Natural killer cell (primary cell): ENCODE measurements at regions not wholly inside any gene's neighbourhood (a gene's known extent, or its start where the extent isn't known, plus 50 kb on each side); places are given as distances from the start of the nearest gene placed in this dataset.

Experiments used
- ATAC-seq, 3 donors: fragments of 150-1000 bp in 2 of 3; fragments of 200-7000 bp in 1 of 3; cut with Tn5 transposase; 1 replicate in 1 of 3; 2 replicates in 2 of 3; pipeline ENCODE4 v1.10.0; 2021; ENCODE audit warnings: mild to moderate bottlenecking in 2 of 3, moderate library complexity in 2 of 3
- DNase-seq, 2 donors: peaks; one replicate each; pipeline versions ENCODE4 v3.0.0 to v3.0.0-alpha.2; 2013 to 2021; ENCODE audit warnings: mixed read lengths in 1 of 2
- H3K27ac ChIP-seq: one replicate; pipeline ENCODE4 v1.5.1; 2013; ENCODE audit warnings: mild to moderate bottlenecking, low read length
- H3K27me3 ChIP-seq: one replicate; pipeline ENCODE4 v1.6.1; 2013; ENCODE audit warnings: low read length; ENCODE audit not compliant: control insufficient read depth, insufficient read depth
- H3K36me3 ChIP-seq: one replicate; pipeline ENCODE4 v1.6.1; 2013; ENCODE audit warnings: low read length; ENCODE audit not compliant: control insufficient read depth, insufficient read depth
- H3K4me1 ChIP-seq: one replicate; pipeline ENCODE4 v1.6.1; 2013; ENCODE audit warnings: low read length; ENCODE audit not compliant: control insufficient read depth, insufficient read depth
- H3K4me3 ChIP-seq: one replicate; pipeline ENCODE4 v1.5.1; 2013; ENCODE audit warnings: low read length
- H3K9me3 ChIP-seq: one replicate; pipeline ENCODE4 v1.6.1; 2013; ENCODE audit warnings: low read length; ENCODE audit not compliant: control insufficient read depth, insufficient read depth
- H3K27ac Mint-ChIP-seq, 2 donors: one replicate each; pipeline ENCODE4 v1.8.0; 2022; ENCODE audit warnings: mild to moderate bottlenecking in 2 of 2, mixed read lengths in 2 of 2, moderate library complexity in 1 of 2
- H3K27me3 Mint-ChIP-seq, 2 donors: one replicate each; pipeline ENCODE4 v1.8.0; 2022; ENCODE audit warnings: low read depth in 2 of 2, mixed read lengths in 2 of 2
- H3K36me3 Mint-ChIP-seq: one replicate; pipeline ENCODE4 v1.8.0; 2022; ENCODE audit warnings: mixed read lengths
- H3K4me1 Mint-ChIP-seq, 2 donors: one replicate each; pipeline ENCODE4 v1.8.0; 2022; ENCODE audit warnings: mixed read lengths in 2 of 2
- H3K4me3 Mint-ChIP-seq: one replicate; pipeline ENCODE4 v1.8.0; 2022; ENCODE audit warnings: mild to moderate bottlenecking, moderate library complexity, mixed read lengths
- H3K9me3 Mint-ChIP-seq, 2 donors: one replicate each; pipeline ENCODE4 v1.8.0; 2022; ENCODE audit warnings: mixed read lengths in 2 of 2
- WGBS: methylation state at CpG from one replicate; pipeline ENCODE4 v1.1.7; 2013; ENCODE audit warnings: missing lambda C conversion rate; ENCODE audit not compliant: insufficient coverage; 5-methylcytosine and 5-hydroxymethylcytosine counted together
- intact Hi-C: fragments of 100-400 bp; cut with micrococcal nuclease; formaldehyde crosslinking; loops from one replicate; pipeline ENCODE4 v1.14.2; 2022
- TF ChIP-seq, protein P1 (sequence below): fragments of 200-600 bp; IDR thresholded peaks from one replicate; pipeline ENCODE4 v1.8.0; 2022; ENCODE audit warnings: antibody characterized with exemption

DNA sequence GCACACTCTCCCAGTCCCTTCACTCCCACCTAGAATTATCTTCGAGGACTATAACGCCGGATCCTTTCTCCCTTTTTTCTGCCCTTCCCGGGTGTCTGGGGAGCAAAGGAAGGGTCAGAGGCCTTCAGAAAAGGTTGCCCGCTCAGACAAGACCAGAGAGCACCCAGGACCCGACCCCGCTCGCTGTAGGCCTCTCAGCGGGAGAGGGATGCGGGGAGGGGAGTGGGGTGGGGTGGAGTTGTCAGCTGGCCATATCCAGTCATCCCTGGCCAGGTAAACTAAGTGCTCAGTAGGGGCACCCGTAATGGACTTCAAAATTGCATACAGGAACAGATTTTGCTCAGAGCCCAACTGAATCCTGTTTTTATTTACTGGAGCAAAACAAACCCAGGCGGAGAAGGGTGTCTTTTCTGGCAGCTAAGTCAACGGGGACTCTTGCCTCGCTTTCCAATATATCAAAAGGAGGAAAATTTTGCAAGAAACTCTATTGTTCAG is 65.0 kb downstream of the NOL4 start:
- Histone ChIP-seq H3K27ac (no peak overlapping the region), H3K9me3 (no peaks in the 10 kb centered on the region), H3K36me3 (no peaks in the 10 kb centered on the region), H3K4me3 (no peak overlapping the region), H3K27me3 (peaks cover 3% of the 10 kb centered on the region), H3K4me1 (no peaks in the 10 kb centered on the region)
- H3K9me3 Mint-ChIP-seq = peaks cover 16 to 19% of the 10 kb centered on the region in 2 donors
- TF ChIP-seq, protein P1, sequence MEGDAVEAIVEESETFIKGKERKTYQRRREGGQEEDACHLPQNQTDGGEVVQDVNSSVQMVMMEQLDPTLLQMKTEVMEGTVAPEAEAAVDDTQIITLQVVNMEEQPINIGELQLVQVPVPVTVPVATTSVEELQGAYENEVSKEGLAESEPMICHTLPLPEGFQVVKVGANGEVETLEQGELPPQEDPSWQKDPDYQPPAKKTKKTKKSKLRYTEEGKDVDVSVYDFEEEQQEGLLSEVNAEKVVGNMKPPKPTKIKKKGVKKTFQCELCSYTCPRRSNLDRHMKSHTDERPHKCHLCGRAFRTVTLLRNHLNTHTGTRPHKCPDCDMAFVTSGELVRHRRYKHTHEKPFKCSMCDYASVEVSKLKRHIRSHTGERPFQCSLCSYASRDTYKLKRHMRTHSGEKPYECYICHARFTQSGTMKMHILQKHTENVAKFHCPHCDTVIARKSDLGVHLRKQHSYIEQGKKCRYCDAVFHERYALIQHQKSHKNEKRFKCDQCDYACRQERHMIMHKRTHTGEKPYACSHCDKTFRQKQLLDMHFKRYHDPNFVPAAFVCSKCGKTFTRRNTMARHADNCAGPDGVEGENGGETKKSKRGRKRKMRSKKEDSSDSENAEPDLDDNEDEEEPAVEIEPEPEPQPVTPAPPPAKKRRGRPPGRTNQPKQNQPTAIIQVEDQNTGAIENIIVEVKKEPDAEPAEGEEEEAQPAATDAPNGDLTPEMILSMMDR = no peak
- no peaks in the 10 kb centered on the region for H3K4me1 Mint-ChIP-seq
- DNase-seq (no peak), ATAC-seq (no peak)
- H3K27me3 Mint-ChIP-seq = peaks cover 11 to 15% of the 10 kb centered on the region in 2 donors
- WGBS = 58% methylated on average over 14 of the region's 14 CpGs
- no peaks in the 10 kb centered on the region for H3K36me3 Mint-ChIP-seq
- H3K27ac Mint-ChIP-seq = no peak overlapping the region
- intact Hi-C loops = no loop called here
- no peak overlapping the region for H3K4me3 Mint-ChIP-seq

DNA sequence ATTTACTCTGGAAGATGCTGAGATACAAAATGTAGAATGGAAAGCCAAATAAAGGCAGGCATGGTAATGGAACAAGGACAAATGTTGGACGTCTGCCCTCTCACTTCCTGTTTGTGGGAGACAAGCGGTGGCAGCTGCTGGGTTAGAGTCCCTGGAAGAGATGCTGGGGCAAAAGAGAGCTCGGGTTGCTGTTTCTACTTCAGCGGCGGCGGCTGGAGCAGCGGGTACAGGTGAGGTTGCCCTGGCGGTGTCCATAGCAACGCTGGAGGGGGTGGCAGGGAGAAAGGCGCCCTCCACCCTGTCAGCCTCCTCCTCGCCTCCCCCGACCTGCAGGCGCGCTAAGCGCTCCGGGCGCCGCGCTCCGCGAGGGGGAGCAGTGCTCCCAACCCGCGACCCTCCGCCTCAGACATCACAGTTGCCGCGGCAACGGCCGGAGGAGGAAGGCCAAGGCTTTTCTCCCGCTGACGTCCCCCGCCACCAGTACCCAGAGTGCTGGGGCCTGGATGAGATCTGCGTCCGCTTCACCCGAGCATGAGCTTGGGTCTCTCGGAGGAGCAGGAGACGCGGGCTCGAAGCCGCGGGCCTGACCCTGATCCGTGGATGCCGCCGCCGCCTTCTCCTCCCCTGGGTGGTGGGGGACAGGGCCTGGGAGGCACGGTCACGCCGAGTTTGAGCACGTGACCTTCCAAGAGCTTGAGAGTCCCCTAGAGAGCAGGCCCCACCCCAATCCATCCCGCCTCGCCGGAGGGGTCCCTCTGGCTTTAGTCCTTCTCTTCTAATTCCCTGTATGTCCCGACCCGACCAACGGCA is 65.6 kb downstream of the NOL4 start:
- Mint-ChIP-seq H3K9me3 (peaks cover 16 to 20% of the 10 kb centered on the region in 2 donors), H3K4me3 (no peak overlapping the region), H3K27me3 (peaks cover 11 to 15% of the 10 kb centered on the region in 2 donors), H3K27ac (no peak overlapping the region), H3K4me1 (no peaks in the 10 kb centered on the region), H3K36me3 (no peaks in the 10 kb centered on the region)
- H3K27me3 ChIP-seq = peaks cover 3% of the 10 kb centered on the region
- intact Hi-C loops = no loop called here
- no peaks in the 10 kb centered on the region for H3K9me3 ChIP-seq
- TF ChIP-seq, protein P1 = no peak
- H3K36me3 ChIP-seq = no peaks in the 10 kb centered on the region
- no peak overlapping the region for H3K27ac ChIP-seq
- 7% methylated on average over 54 of the region's 54 CpGs for WGBS
- H3K4me3 ChIP-seq = no peak overlapping the region
- no peak for ATAC-seq
- H3K4me1 ChIP-seq = no peaks in the 10 kb centered on the region
- DNase-seq = no peak

DNA sequence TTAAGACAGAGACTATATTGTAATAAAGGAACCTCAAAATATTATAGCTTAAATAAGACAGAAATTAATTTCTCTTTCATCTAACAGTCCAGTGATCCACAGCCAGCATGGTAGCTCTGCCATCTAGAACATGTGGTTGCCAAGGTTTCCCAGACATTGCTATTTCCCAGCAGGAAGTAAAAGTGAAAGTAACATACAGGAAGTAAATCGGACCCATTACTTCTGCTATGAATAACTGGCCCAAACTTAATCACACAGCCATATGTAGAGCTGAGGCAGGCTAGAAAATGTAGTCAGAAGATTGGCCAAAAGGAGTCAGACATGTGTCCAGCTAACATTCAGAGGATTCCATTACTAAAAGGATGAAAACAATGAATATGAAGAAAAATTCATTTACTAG is 71.0 kb downstream of the NOL4 start:
- Mint-ChIP-seq H3K4me3 (no peak overlapping the region), H3K27ac (no peak overlapping the region), H3K27me3 (peaks cover 5 to 9% of the 10 kb centered on the region in 2 donors), H3K4me1 (no peaks in the 10 kb centered on the region), H3K36me3 (no peaks in the 10 kb centered on the region), H3K9me3 (peaks cover 13 to 15% of the 10 kb centered on the region in 2 donors)
- WGBS = no CpG with 5 or more reads among the region's 1 CpG
- Histone ChIP-seq H3K27me3 (peaks cover 3% of the 10 kb centered on the region), H3K9me3 (no peaks in the 10 kb centered on the region), H3K27ac (no peak overlapping the region), H3K4me3 (no peak overlapping the region), H3K36me3 (no peaks in the 10 kb centered on the region), H3K4me1 (no peaks in the 10 kb centered on the region)
- ATAC-seq (no peak), DNase-seq (no peak)
- intact Hi-C loops = no loop called here
- TF ChIP-seq, protein P1 = no peak

DNA sequence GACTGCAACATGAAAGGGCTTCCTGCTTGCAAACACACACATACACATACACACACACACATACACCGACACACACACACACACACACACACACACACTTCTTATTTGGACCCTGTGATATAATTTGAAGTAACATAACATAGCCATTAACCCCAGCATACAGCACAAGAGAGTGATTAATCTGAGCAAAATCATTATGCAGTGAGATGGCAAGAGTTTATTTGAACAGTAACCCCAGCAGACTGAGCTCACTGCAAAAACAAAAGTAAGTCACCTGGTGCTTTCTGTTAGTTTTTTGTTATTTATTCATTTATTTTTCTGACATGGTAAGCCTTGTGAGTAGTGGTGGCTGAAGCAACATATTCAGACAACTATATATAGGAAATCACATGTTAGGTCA is 93.7 kb downstream of the NOL4 start:
- H3K4me3 Mint-ChIP-seq = no peak overlapping the region
- H3K4me3 ChIP-seq = no peak overlapping the region
- intact Hi-C loops = no loop called here
- 86% methylated on average over 1 of the region's 1 CpG for WGBS
- peaks cover 3 to 5% of the 10 kb centered on the region in 2 donors for H3K9me3 Mint-ChIP-seq
- no peaks in the 10 kb centered on the region for H3K36me3 Mint-ChIP-seq
- no peaks in the 10 kb centered on the region for H3K4me1 Mint-ChIP-seq
- H3K4me1 ChIP-seq = no peaks in the 10 kb centered on the region
- DNase-seq (no peak), ATAC-seq (no peak)
- no peaks in the 10 kb centered on the region for H3K36me3 ChIP-seq
- no peaks in the 10 kb centered on the region for H3K27me3 Mint-ChIP-seq
- H3K27me3 ChIP-seq = no peaks in the 10 kb centered on the region
- TF ChIP-seq, protein P1 = no peak
- no peak overlapping the region for H3K27ac ChIP-seq
- no peaks in the 10 kb centered on the region for H3K9me3 ChIP-seq
- no peak overlapping the region for H3K27ac Mint-ChIP-seq
